ENCODE measurements at regions not wholly inside any gene's neighbourhood (a gene's known extent, or its start where the extent isn't known, plus 50 kb on each side); places are given as distances from the start of the nearest gene placed in this dataset.

GRCh38 chr15:87374339-87374738 lies 882.2 kb downstream of the NTRK3 start:
- Histone ChIP-seq H2AK5ac (ENCODE audit: low read depth, low read length) (no peak overlapping the region), H4K20me1 (replicated peaks in 1 of 2; ENCODE audit: control insufficient read depth in 1 of 2, insufficient read depth in 2 of 2, low read length in 2 of 2) (no peaks in the 10 kb centered on the region), H3K4me1 (replicated peaks in 1 of 4; ENCODE audit: control insufficient read depth in 3 of 4, insufficient read depth in 4 of 4, low read length in 3 of 4) (no peaks in the 10 kb centered on the region), H3K79me1 (ENCODE audit: low read depth, low read length) (no peaks in the 10 kb centered on the region), H2BK120ac (replicated peaks; ENCODE audit: low read depth, low read length) (no peak overlapping the region), H3K36me3 (ENCODE audit: control insufficient read depth in 2 of 4, insufficient read depth in 4 of 4, low read length in 3 of 4) (no peaks in the 10 kb centered on the region), H4K8ac (ENCODE audit: extremely low read depth, insufficient read depth, low read length) (no peak overlapping the region), H2BK5ac (ENCODE audit: low read depth, low read length) (no peak overlapping the region), H3K9ac (replicated peaks in 1 of 4; ENCODE audit: extremely low read depth in 1 of 4, low read depth in 3 of 4, low read length in 3 of 4) (no peak overlapping the region), H2BK15ac (ENCODE audit: low read length) (no peak overlapping the region), H3K23ac (ENCODE audit: insufficient read length) (no peak overlapping the region), H3K27me3 (replicated peaks in 1 of 4; ENCODE audit: control insufficient read depth in 3 of 4, extremely low read depth in 1 of 4, insufficient read depth in 3 of 4, low read length in 3 of 4) (no peaks in the 10 kb centered on the region), H3K56ac (replicated peaks; ENCODE audit: insufficient read length, low read depth, low read length) (no peak overlapping the region), H2BK20ac (ENCODE audit: low read length) (no peak overlapping the region), H2AFZ (ENCODE audit: low read length) (no peak overlapping the region), H3K23me2 (ENCODE audit: low read depth, low read length) (no peaks in the 10 kb centered on the region), H3K18ac (ENCODE audit: extremely low read depth, low read length) (no peak overlapping the region), H3K4me2 (ENCODE audit: insufficient read depth in 1 of 2, low read depth in 2 of 2, low read length in 2 of 2) (no peak overlapping the region), H3K4ac (replicated peaks; ENCODE audit: insufficient read length, low read depth, low read length) (no peak overlapping the region), H3K4me3 (ENCODE audit: extremely low read depth in 1 of 4, insufficient read depth in 2 of 4, low read depth in 3 of 4, low read length in 4 of 4) (no peak overlapping the region), H3K14ac (ENCODE audit: insufficient read length) (no peak overlapping the region), H3K27ac (ENCODE audit: low read depth, low read length) (no peak overlapping the region), H3K9me3 (ENCODE audit: insufficient read depth in 2 of 2, low read depth in 1 of 2, low read length in 1 of 2) (peaks cover 9 to 13% of the 10 kb centered on the region in 2 experiments; a peak in 3 of 4 replicates), H2BK12ac (ENCODE audit: low read depth, low read length) (no peak overlapping the region), H3K79me2 (ENCODE audit: control insufficient read depth in 1 of 2, insufficient read depth in 2 of 2, low read length in 2 of 2) (no peaks in the 10 kb centered on the region), H4K91ac (replicated peaks; ENCODE audit: insufficient read length, low read length) (no peak overlapping the region), H4K5ac (ENCODE audit: insufficient read length, low read depth, low read length) (no peak overlapping the region)
- DNase-seq (ENCODE audit: low read depth in 1 of 2, low spot score in 2 of 2), result no peak
- ChIA-PET POLR2A (ENCODE audit: partially characterized antibody) (no interaction called here), CTCF (ENCODE audit: partially characterized antibody) (interaction anchor here (0.8 kb wide), 1 partner anchor 1729 kb away, joined by 3 read pairs; no protein-coding TSS in a partner anchor)
- WGBS, 2 experiments (ENCODE audit: extremely low coverage in 1 of 2, insufficient coverage in 1 of 2, insufficient read length in 1 of 2, insufficient replicate concordance in 2 of 2, low coverage in 1 of 2, low lambda C conversion rate in 2 of 2, missing lambda C conversion rate in 1 of 2), result 89% methylated on average over 3 of the region's 3 CpGs; no CpG with 5 or more reads in 1 of the 2 experiments
- FAIRE-seq, result no peak
- TF ChIP-seq KDM1A (IDR thresholded peaks at IDR 0.05; ENCODE audit: borderline replicate concordance, low read length) (no peak), JUN (IDR thresholded peaks at IDR 0.05; ENCODE audit: low read depth, low read length) (no peak), POLR2AphosphoS5 (IDR thresholded peaks at IDR 0.05; ENCODE audit: low read depth, low read length) (no peak), CTCF (IDR thresholded peaks at IDR 0.05; ENCODE audit: control extremely low read depth in 1 of 3, insufficient read depth in 1 of 3, low read depth in 1 of 3, low read length in 3 of 3) (no peak), POLR2A (IDR thresholded peaks at IDR 0.05; ENCODE audit: control extremely low read depth in 1 of 2, low read depth in 2 of 2, low read length in 2 of 2) (no peak), GABPA (IDR thresholded peaks at IDR 0.05; ENCODE audit: borderline replicate concordance, insufficient read depth, low read length) (no peak), BCL11A (IDR thresholded peaks at IDR 0.05; ENCODE audit: low read depth in 2 of 2, low read length in 2 of 2) (no peak), YY1 (IDR thresholded peaks at IDR 0.05; ENCODE audit: low read depth, low read length) (no peak), ATF3 (IDR thresholded peaks at IDR 0.05; ENCODE audit: insufficient read depth, low read depth, low read length) (no peak), POU5F1 (IDR thresholded peaks at IDR 0.05; ENCODE audit: low read depth, low read length) (no peak), BRCA1 (IDR thresholded peaks at IDR 0.05; ENCODE audit: low read depth, low read length) (no peak), EP300 (IDR thresholded peaks at IDR 0.05; ENCODE audit: borderline replicate concordance in 1 of 2, low read depth in 2 of 2, low read length in 2 of 2) (no peak), BACH1 (IDR thresholded peaks at IDR 0.05; ENCODE audit: low read length) (no peak)
